IMR-90 (cell line): ENCODE measurements at regions not wholly inside any gene's neighbourhood (a gene's known extent, or its start where the extent isn't known, plus 50 kb on each side); places are given as distances from the start of the nearest gene placed in this dataset.

ENCODE experiments used
- ATAC-seq: fragments of 200-7000 bp; cut with Tn5 transposase; 2 replicates; pipeline ENCODE4 v1.9.1; 2020; ENCODE audit warnings: low read depth, mild to moderate bottlenecking, moderate library complexity
- BruUV-seq: library from RNA; stranded (reverse); fragments of 400-500 nt; replicated peaks from 2 replicates; lab custom pipeline; 2021; lab: Mats Ljungman, UMichigan
- CTCF ChIA-PET: fragments of 300-600 bp; formaldehyde crosslinking; extraction: SDS; loops from one replicate; lab custom pipeline; 2021; ENCODE audit warnings: antibody characterized with exemption; lab: Yijun Ruan, JAX
- POLR2A ChIA-PET: fragments of 300-600 bp; sonication (Branson Sonifier 250); formaldehyde crosslinking; loops from one replicate; lab custom pipeline; 2022; ENCODE audit warnings: antibody characterized with exemption; ENCODE audit not compliant: unreplicated experiment; lab: Charles Lee
- DNase-seq: peaks from one replicate; pipeline ENCODE4 v3.0.0; 2013
- H2AFZ ChIP-seq: replicated peaks from 2 replicates; pipeline ENCODE3; 2013; ENCODE audit warnings: low read length, mild to moderate bottlenecking; ENCODE audit not compliant: poor library complexity
- H2AK5ac ChIP-seq: 2 replicates; pipeline ENCODE4 v1.6.1; 2013; ENCODE audit warnings: low read depth, low read length, inconsistent platforms
- H2AK9ac ChIP-seq: replicated peaks from 2 replicates; pipeline ENCODE3; 2013; ENCODE audit warnings: mild to moderate bottlenecking, low read depth, low read length, moderate library complexity; ENCODE audit not compliant: poor library complexity
- H2BK120ac ChIP-seq: 2 replicates; pipeline ENCODE4 v1.6.1; 2013; ENCODE audit warnings: low read depth, low read length, inconsistent platforms
- H2BK15ac ChIP-seq: 3 replicates; pipeline ENCODE4 v1.6.1; 2013; ENCODE audit warnings: low read depth, low read length, inconsistent platforms
- H2BK20ac ChIP-seq: 2 replicates; pipeline ENCODE4 v1.6.1; 2013; ENCODE audit warnings: low read depth, mild to moderate bottlenecking, inconsistent platforms, low read length, moderate library complexity
- H2BK5ac ChIP-seq: 2 replicates; pipeline ENCODE4 v1.6.1; 2013; ENCODE audit warnings: mild to moderate bottlenecking, low read depth, low read length, inconsistent platforms; ENCODE audit not compliant: poor library complexity, severe bottlenecking
- H3K14ac ChIP-seq: replicated peaks from 2 replicates; pipeline ENCODE4 v1.6.1; 2013; ENCODE audit warnings: low read depth, low read length, inconsistent platforms
- H3K18ac ChIP-seq: 2 replicates; pipeline ENCODE4 v1.6.1; 2013; ENCODE audit warnings: low read depth, low read length, control low read depth
- H3K23ac ChIP-seq: 2 replicates; pipeline ENCODE4 v1.6.1; 2013; ENCODE audit warnings: low read depth, low read length, inconsistent platforms
- H3K27ac ChIP-seq: 2 replicates; pipeline ENCODE4 v1.5.1; 2013; ENCODE audit warnings: mild to moderate bottlenecking, control low read depth, low read length; ENCODE audit not compliant: insufficient read depth
- H3K27me3 ChIP-seq: 2 replicates; pipeline ENCODE4 v1.6.1; 2013; ENCODE audit warnings: low read length; ENCODE audit not compliant: control insufficient read depth, insufficient read depth
- H3K36me3 ChIP-seq: 2 replicates; pipeline ENCODE4 v1.6.1; 2013; ENCODE audit warnings: low read length, mixed read lengths; ENCODE audit not compliant: control insufficient read depth, insufficient read depth
- H3K4ac ChIP-seq: 2 replicates; pipeline ENCODE4 v1.6.1; 2013; ENCODE audit warnings: low read depth, low read length, inconsistent platforms
- H3K4me1 ChIP-seq: 2 replicates; pipeline ENCODE4 v1.6.1; 2013; ENCODE audit warnings: low read length, mixed read lengths; ENCODE audit not compliant: control insufficient read depth, insufficient read depth
- H3K4me2 ChIP-seq: 2 replicates; pipeline ENCODE4 v1.6.1; 2013; ENCODE audit warnings: low read depth, mild to moderate bottlenecking, control low read depth, low read length, moderate library complexity
- H3K4me3 ChIP-seq: 2 replicates; pipeline ENCODE4 v1.5.1; 2013; ENCODE audit warnings: low read depth, mild to moderate bottlenecking, control low read depth, low read length, moderate library complexity; ENCODE audit not compliant: insufficient read depth
- H3K56ac ChIP-seq: 2 replicates; pipeline ENCODE4 v1.6.1; 2013; ENCODE audit warnings: low read length, inconsistent platforms; ENCODE audit not compliant: insufficient read depth; ENCODE audit errors: extremely low read depth
- H3K79me1 ChIP-seq, 2 experiments: 2 replicates each; pipeline ENCODE4 v1.6.1; 2013; ENCODE audit warnings: low read length in 2 of 2, inconsistent platforms in 1 of 2, low read depth in 1 of 2
- H3K9ac ChIP-seq: 2 replicates; pipeline ENCODE4 v1.6.1; 2013; ENCODE audit warnings: low read depth, low read length, control low read depth
- H3K9me1 ChIP-seq: 2 replicates; pipeline ENCODE4 v1.6.1; 2013; ENCODE audit warnings: low read length, inconsistent platforms; ENCODE audit not compliant: insufficient read depth
- H3K9me3 ChIP-seq: 2 replicates; pipeline ENCODE4 v1.6.1; 2013; ENCODE audit warnings: low read length; ENCODE audit not compliant: control insufficient read depth, insufficient read depth
- H4K20me1 ChIP-seq: 2 replicates; pipeline ENCODE4 v1.6.1; 2013; ENCODE audit warnings: low read length, inconsistent platforms; ENCODE audit not compliant: insufficient read depth
- H4K5ac ChIP-seq: 2 replicates; pipeline ENCODE4 v1.6.1; 2013; ENCODE audit warnings: mild to moderate bottlenecking, low read depth, low read length, control low read depth
- H4K8ac ChIP-seq, 2 experiments: 2 replicates each; pipeline ENCODE4 v1.6.1; 2013; ENCODE audit warnings: low read depth in 2 of 2, low read length in 2 of 2, control low read depth in 1 of 2, inconsistent platforms in 1 of 2
- H4K91ac ChIP-seq: 2 replicates; pipeline ENCODE4 v1.6.1; 2013; ENCODE audit warnings: low read depth, low read length, inconsistent platforms; ENCODE audit not compliant: insufficient read depth
- CEBPB ChIP-seq: IDR thresholded peaks from 2 replicates; pipeline ENCODE4 v1.6.1; 2012; ENCODE audit warnings: low read depth, low read length, improper control_type of control experiment
- CTCF ChIP-seq: conservative IDR thresholded peaks from 2 replicates; pipeline ENCODE4 v1.5.1; 2012; ENCODE audit warnings: mild to moderate bottlenecking, low read depth, low read length, improper control_type of control experiment
- FOS ChIP-seq: fragments of 150-350 bp; IDR thresholded peaks from 2 replicates; pipeline ENCODE4 v1.6.1; 2016; ENCODE audit warnings: low read depth, low read length
- MAFK ChIP-seq: IDR thresholded peaks from 2 replicates; pipeline ENCODE4 v1.6.1; 2012; ENCODE audit warnings: low read depth, low read length, improper control_type of control experiment
- MAZ ChIP-seq: IDR thresholded peaks from 2 replicates; pipeline ENCODE4 v1.6.1; 2012; ENCODE audit warnings: low read depth, mild to moderate bottlenecking, low read length, improper control_type of control experiment, moderate library complexity, borderline replicate concordance
- MXI1 ChIP-seq: IDR thresholded peaks from 2 replicates; pipeline ENCODE4 v1.6.1; 2012; ENCODE audit warnings: low read depth, mild to moderate bottlenecking, low read length, moderate library complexity, borderline replicate concordance
- NFE2L2 ChIP-seq: fragments of 150-350 bp; IDR thresholded peaks from 2 replicates; pipeline ENCODE4 v1.6.1; 2016; ENCODE audit warnings: low read depth, mild to moderate bottlenecking, low read length
- POLR2A ChIP-seq: IDR thresholded peaks from 2 replicates; pipeline ENCODE4 v1.6.1; 2012; ENCODE audit warnings: mild to moderate bottlenecking, low read depth, low read length
- RCOR1 ChIP-seq: IDR thresholded peaks from 2 replicates; pipeline ENCODE4 v1.6.1; 2012; ENCODE audit warnings: mild to moderate bottlenecking, low read length, improper control_type of control experiment; ENCODE audit not compliant: insufficient replicate concordance
- RFX5 ChIP-seq: IDR thresholded peaks from 2 replicates; pipeline ENCODE4 v1.8.0; 2012; ENCODE audit warnings: low read depth, mild to moderate bottlenecking, low read length, moderate library complexity
- SMC3 ChIP-seq: fragments of 150-350 bp; IDR thresholded peaks from 2 replicates; pipeline ENCODE4 v1.6.1; 2016; ENCODE audit warnings: low read depth, mild to moderate bottlenecking, antibody characterized with exemption, low read length, moderate library complexity
- WGBS, 2 experiments: methylation state at CpG; one replicate each; pipeline versions ENCODE4 v1.1.5 to v1.1.7; 2013; ENCODE audit warnings: missing lambda C conversion rate in 2 of 2; ENCODE audit not compliant: insufficient read length in 1 of 2; ENCODE audit errors: extremely low coverage in 2 of 2; 5-methylcytosine and 5-hydroxymethylcytosine counted together
- dilution Hi-C: fragments of 300-500 bp; cut with HindIII; formaldehyde crosslinking; loops from one replicate; pipeline ENCODE4 v1.14.3; 2018; ENCODE audit warnings: low sequenced_read_pairs; ENCODE audit not compliant: unreplicated experiment
- in situ Hi-C: fragments of 300-500 bp; cut with MboI; formaldehyde crosslinking; loops from 3 replicates; pipeline ENCODE4 v1.14.3; 2019; ENCODE audit warnings: low sequenced_read_pairs, inconsistent platforms, mixed read lengths
- intact Hi-C: fragments of 100-400 bp; cut with micrococcal nuclease; formaldehyde crosslinking; loops from 2 replicates; pipeline ENCODE4 v1.10.0; 2022
- TF ChIP-seq, protein P1 (sequence below): fragments of 150-350 bp; IDR thresholded peaks from 2 replicates; pipeline ENCODE4 v1.6.1; 2016; ENCODE audit warnings: low read depth, mild to moderate bottlenecking, low read length, moderate library complexity, borderline replicate concordance

DNA sequence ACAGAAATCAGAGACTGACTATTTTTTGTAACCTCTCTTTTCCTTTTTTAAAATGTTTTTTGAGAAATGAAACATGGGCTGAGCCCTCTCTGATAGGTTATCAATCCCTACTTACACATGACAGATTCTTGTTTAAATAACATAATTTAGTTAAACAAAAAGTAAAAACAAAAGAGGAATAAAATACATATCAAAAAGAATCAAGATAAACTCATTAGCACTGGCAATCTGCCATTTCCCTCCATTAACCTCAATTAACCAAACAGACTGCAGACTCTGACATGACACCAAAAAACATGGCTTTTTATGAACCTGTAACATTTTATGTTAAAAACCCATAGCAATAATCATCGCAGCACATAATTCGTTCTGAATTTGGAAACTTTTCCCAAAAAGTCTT lies 284.4 kb upstream of the MTNR1B start:
- Histone ChIP-seq H3K18ac (no peak overlapping the region), H3K4ac (no peak overlapping the region), H3K27me3 (no peaks in the 10 kb centered on the region), H4K91ac (no peak overlapping the region), H2BK120ac (no peak overlapping the region), H4K5ac (no peak overlapping the region), H3K4me1 (no peaks in the 10 kb centered on the region), H3K9me3 (no peaks in the 10 kb centered on the region), H3K14ac (no peak overlapping the region), H2AFZ (no peak overlapping the region), H3K79me1 (no peaks in the 10 kb centered on the region), H3K4me2 (no peak overlapping the region), H3K36me3 (no peaks in the 10 kb centered on the region), H3K56ac (no peak overlapping the region), H2BK20ac (no peak overlapping the region), H2AK9ac (no peak overlapping the region), H2BK15ac (no peak overlapping the region), H3K4me3 (no peak overlapping the region), H3K9me1 (no peaks in the 10 kb centered on the region), H2AK5ac (no peak overlapping the region), H3K23ac (no peak overlapping the region), H4K20me1 (no peaks in the 10 kb centered on the region), H3K9ac (no peak overlapping the region), H4K8ac (no peak overlapping the region), H2BK5ac (no peak overlapping the region), H3K27ac (no peak overlapping the region)
- no TSS peak for BruUV-seq
- POLR2A ChIA-PET, result no interaction called here
- DNase-seq, result no peak
- CTCF ChIA-PET, result no interaction called here
- TF ChIP-seq MXI1 (no peak), CTCF (no peak), NFE2L2 (no peak), MAFK (no peak), RFX5 (no peak), RCOR1 (no peak), SMC3 (no peak), CEBPB (no peak), MAZ (no peak), POLR2A (no peak), FOS (no peak)
- TF ChIP-seq, protein P1, sequence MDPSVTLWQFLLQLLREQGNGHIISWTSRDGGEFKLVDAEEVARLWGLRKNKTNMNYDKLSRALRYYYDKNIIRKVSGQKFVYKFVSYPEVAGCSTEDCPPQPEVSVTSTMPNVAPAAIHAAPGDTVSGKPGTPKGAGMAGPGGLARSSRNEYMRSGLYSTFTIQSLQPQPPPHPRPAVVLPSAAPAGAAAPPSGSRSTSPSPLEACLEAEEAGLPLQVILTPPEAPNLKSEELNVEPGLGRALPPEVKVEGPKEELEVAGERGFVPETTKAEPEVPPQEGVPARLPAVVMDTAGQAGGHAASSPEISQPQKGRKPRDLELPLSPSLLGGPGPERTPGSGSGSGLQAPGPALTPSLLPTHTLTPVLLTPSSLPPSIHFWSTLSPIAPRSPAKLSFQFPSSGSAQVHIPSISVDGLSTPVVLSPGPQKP, result no peak
- dilution Hi-C loops, result no loop called here
- in situ Hi-C loops, result no loop called here
- no peak for ATAC-seq
- no CpG with 5 or more reads among the region's 2 CpGs for WGBS, 2 experiments
- intact Hi-C loops, result no loop called here
